ENCODE measurements at regions not wholly inside any gene's neighbourhood (a gene's known extent, or its start where the extent isn't known, plus 50 kb on each side); places are given as distances from the start of the nearest gene placed in this dataset.

DNA sequence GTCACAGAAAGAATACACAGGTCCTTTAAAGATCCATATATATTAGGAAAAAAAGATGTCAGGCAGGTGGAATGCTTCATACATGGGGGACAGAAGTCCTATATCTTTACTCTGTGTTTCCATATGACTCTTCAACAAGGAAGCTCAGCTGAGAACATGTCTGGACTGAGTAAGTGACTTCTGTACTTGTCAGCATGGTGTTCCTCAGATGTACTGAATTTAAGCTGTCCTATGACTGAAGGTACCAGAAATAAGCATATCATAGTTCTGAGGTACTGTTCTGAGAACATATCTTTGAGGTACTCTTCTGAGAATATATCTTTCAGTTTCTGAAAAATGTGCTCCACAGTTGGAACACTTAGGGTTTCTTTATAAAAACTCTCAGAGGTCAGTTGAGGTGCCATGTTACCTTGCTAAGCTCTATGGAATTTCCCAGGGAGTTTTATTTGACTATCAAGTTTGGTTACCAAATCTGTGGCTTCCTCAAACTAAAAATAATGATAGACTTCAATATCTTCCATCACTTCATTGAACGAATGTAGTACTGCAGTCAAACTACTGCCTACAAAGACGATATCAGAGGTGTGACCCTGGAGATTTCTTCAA lies 597.2 kb upstream of the GNPDA2 start:
- Histone ChIP-seq H3K4me1 (ENCODE audit: low read depth, poor library complexity, severe bottlenecking) (no peaks in the 10 kb centered on the region), H3K36me3 (ENCODE audit: insufficient read depth) (no peaks in the 10 kb centered on the region), H2AFZ (ENCODE audit: low read depth) (no peak overlapping the region), H3K27ac (no peak overlapping the region), H3K9ac (no peak overlapping the region), H4K20me1 (ENCODE audit: insufficient read depth) (no peaks in the 10 kb centered on the region), H3K79me2 (ENCODE audit: insufficient read depth, low read depth) (no peaks in the 10 kb centered on the region), H3K27me3 (ENCODE audit: insufficient read depth, low read depth) (no peaks in the 10 kb centered on the region), H3K4me3 (IDR thresholded peaks at IDR 0.05; ENCODE audit: insufficient read depth, low read depth, low read length) (no peak overlapping the region), H3K4me2 (no peak overlapping the region)
- TF ChIP-seq, protein P1, sequence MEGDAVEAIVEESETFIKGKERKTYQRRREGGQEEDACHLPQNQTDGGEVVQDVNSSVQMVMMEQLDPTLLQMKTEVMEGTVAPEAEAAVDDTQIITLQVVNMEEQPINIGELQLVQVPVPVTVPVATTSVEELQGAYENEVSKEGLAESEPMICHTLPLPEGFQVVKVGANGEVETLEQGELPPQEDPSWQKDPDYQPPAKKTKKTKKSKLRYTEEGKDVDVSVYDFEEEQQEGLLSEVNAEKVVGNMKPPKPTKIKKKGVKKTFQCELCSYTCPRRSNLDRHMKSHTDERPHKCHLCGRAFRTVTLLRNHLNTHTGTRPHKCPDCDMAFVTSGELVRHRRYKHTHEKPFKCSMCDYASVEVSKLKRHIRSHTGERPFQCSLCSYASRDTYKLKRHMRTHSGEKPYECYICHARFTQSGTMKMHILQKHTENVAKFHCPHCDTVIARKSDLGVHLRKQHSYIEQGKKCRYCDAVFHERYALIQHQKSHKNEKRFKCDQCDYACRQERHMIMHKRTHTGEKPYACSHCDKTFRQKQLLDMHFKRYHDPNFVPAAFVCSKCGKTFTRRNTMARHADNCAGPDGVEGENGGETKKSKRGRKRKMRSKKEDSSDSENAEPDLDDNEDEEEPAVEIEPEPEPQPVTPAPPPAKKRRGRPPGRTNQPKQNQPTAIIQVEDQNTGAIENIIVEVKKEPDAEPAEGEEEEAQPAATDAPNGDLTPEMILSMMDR (conservative IDR thresholded peaks at IDR 0.05; ENCODE audit: low read depth, low read length), result no peak

- no peak overlapping the region for H3K27ac ChIP-seq
These were observed 591.4 kb upstream of the GNPDA2 start for GRCh38 chr4:45317739-45318138.

DNA sequence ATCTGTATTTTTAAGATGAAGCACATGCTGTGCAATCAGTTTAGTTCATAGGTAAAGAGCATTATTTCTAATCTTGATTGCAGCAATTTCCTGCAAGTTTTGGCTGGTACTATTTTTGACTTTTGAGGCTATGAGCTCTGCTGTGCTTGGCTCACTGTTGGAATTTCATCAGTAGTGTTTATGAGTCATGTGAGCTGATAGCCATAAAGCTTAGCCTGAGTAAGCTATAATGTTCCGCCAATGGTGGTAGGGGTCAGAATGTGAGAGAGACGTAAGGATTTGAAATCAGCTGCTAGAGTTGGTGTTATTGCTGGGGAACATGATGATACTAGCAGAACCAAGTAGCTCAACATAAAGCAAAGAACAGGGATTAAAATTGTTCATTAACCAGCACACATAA lies 590.9 kb upstream of the GNPDA2 start:
- Histone ChIP-seq H3K27ac (no peak overlapping the region), H3K4me1 (ENCODE audit: low read depth, poor library complexity, severe bottlenecking) (no peaks in the 10 kb centered on the region), H3K9ac (no peak overlapping the region), H3K4me2 (no peak overlapping the region), H2AFZ (ENCODE audit: low read depth) (no peak overlapping the region), H3K36me3 (ENCODE audit: insufficient read depth) (no peaks in the 10 kb centered on the region), H3K4me3 (IDR thresholded peaks at IDR 0.05; ENCODE audit: insufficient read depth, low read depth, low read length) (no peak overlapping the region), H3K27me3 (ENCODE audit: insufficient read depth, low read depth) (no peaks in the 10 kb centered on the region), H4K20me1 (ENCODE audit: insufficient read depth) (no peaks in the 10 kb centered on the region), H3K79me2 (ENCODE audit: insufficient read depth, low read depth) (no peaks in the 10 kb centered on the region)
- TF ChIP-seq, protein P1 (conservative IDR thresholded peaks at IDR 0.05; ENCODE audit: low read depth, low read length), result no peak

More at GRCh38 chr4:45317739-45318138, 591.4 kb upstream of the GNPDA2 start:
- H3K4me3 ChIP-seq (IDR thresholded peaks at IDR 0.05; ENCODE audit: insufficient read depth, low read depth, low read length), result no peak overlapping the region
- H3K9ac ChIP-seq, result no peak overlapping the region
- no peaks in the 10 kb centered on the region for H3K36me3 ChIP-seq (ENCODE audit: insufficient read depth)
- no peak overlapping the region for H2AFZ ChIP-seq (ENCODE audit: low read depth)
- no peaks in the 10 kb centered on the region for H3K4me1 ChIP-seq (ENCODE audit: low read depth, poor library complexity, severe bottlenecking)
- H4K20me1 ChIP-seq (ENCODE audit: insufficient read depth), result no peaks in the 10 kb centered on the region
- TF ChIP-seq, protein P1 (conservative IDR thresholded peaks at IDR 0.05; ENCODE audit: low read depth, low read length), result no peak
- H3K27me3 ChIP-seq (ENCODE audit: insufficient read depth, low read depth), result no peaks in the 10 kb centered on the region
- no peaks in the 10 kb centered on the region for H3K79me2 ChIP-seq (ENCODE audit: insufficient read depth, low read depth)
- H3K4me2 ChIP-seq, result no peak overlapping the region

- Histone ChIP-seq H3K79me2 (ENCODE audit: insufficient read depth, low read depth) (no peaks in the 10 kb centered on the region), H3K27ac (no peak overlapping the region), H3K4me3 (IDR thresholded peaks at IDR 0.05; ENCODE audit: insufficient read depth, low read depth, low read length) (no peak overlapping the region), H3K36me3 (ENCODE audit: insufficient read depth) (no peaks in the 10 kb centered on the region), H3K4me1 (ENCODE audit: low read depth, poor library complexity, severe bottlenecking) (no peaks in the 10 kb centered on the region), H3K9ac (no peak overlapping the region), H3K27me3 (ENCODE audit: insufficient read depth, low read depth) (no peaks in the 10 kb centered on the region), H4K20me1 (ENCODE audit: insufficient read depth) (no peaks in the 10 kb centered on the region), H2AFZ (ENCODE audit: low read depth) (no peak overlapping the region), H3K4me2 (no peak overlapping the region)
- TF ChIP-seq, protein P1 (conservative IDR thresholded peaks at IDR 0.05; ENCODE audit: low read depth, low read length), result no peak
These were observed 589.9 kb upstream of the GNPDA2 start for GRCh38 chr4:45316257-45316656.

Data from KMS-11 (cell line).